Liver (tissue), 8 donors: ENCODE measurements at regions not wholly inside any gene's neighbourhood (a gene's known extent, or its start where the extent isn't known, plus 50 kb on each side); places are given as distances from the start of the nearest gene placed in this dataset.

Source experiments
- DNase-seq: peaks from one replicate; pipeline ENCODE4 v3.0.0-alpha.2; 2017; ENCODE audit warnings: low spot score
- H3K27ac ChIP-seq, 2 donors: one replicate each; pipeline ENCODE4 v1.7.0; 2013; ENCODE audit warnings: inconsistent platforms in 2 of 2, low read length in 2 of 2, control low read depth in 1 of 2, low read depth in 1 of 2, mild to moderate bottlenecking in 1 of 2
- H3K27me3 ChIP-seq, 4 donors: one replicate each; pipeline versions ENCODE4 v1.6.1 to v1.7.0; 2013; ENCODE audit warnings: low read length in 3 of 4, inconsistent platforms in 1 of 4, mild to moderate bottlenecking in 1 of 4, moderate library complexity in 1 of 4; ENCODE audit not compliant: control insufficient read depth in 4 of 4, insufficient read depth in 4 of 4
- H3K36me3 ChIP-seq, 4 donors: one replicate each; pipeline versions ENCODE4 v1.6.1 to v1.7.0; 2013; ENCODE audit warnings: low read length in 3 of 4, mild to moderate bottlenecking in 3 of 4, low read depth in 1 of 4, moderate library complexity in 1 of 4; ENCODE audit not compliant: control insufficient read depth in 4 of 4, insufficient read depth in 3 of 4
- H3K4me1 ChIP-seq, 4 donors: one replicate each; pipeline versions ENCODE4 v1.6.1 to v1.7.0; 2013; ENCODE audit warnings: low read length in 3 of 4, mild to moderate bottlenecking in 3 of 4, moderate library complexity in 1 of 4; ENCODE audit not compliant: control insufficient read depth in 4 of 4, insufficient read depth in 4 of 4
- H3K4me3 ChIP-seq, 3 donors: one replicate each; pipeline versions ENCODE4 v1.6.1 to v1.7.0; 2013; ENCODE audit warnings: low read length in 3 of 3, control low read depth in 1 of 3, low read depth in 1 of 3, mild to moderate bottlenecking in 1 of 3
- H3K9ac ChIP-seq, 2 donors: one replicate each; pipeline ENCODE4 v1.7.0; 2013; ENCODE audit warnings: low read length in 2 of 2, mild to moderate bottlenecking in 2 of 2, moderate library complexity in 2 of 2, control low read depth in 1 of 2, low read depth in 1 of 2
- H3K9me3 ChIP-seq, 4 donors: one replicate each; pipeline versions ENCODE4 v1.6.1 to v1.7.0; 2013; ENCODE audit warnings: low read length in 3 of 4; ENCODE audit not compliant: control insufficient read depth in 4 of 4
- CTCF ChIP-seq: fragments of 150-350 bp; IDR thresholded peaks from 2 replicates; pipeline ENCODE4 v1.5.1; 2017; ENCODE audit warnings: improper control_type of control experiment, low read depth, low read length; ENCODE audit not compliant: missing input control
- EGR1 ChIP-seq, 2 donors: IDR thresholded peaks; 2 replicates each; pipeline ENCODE4 v1.6.1; 2016 to 2018; ENCODE audit warnings: antibody characterized with exemption in 2 of 2, low read depth in 2 of 2
- FOXA1 ChIP-seq: IDR thresholded peaks from 2 replicates; pipeline ENCODE4 v1.6.1; 2016; ENCODE audit warnings: antibody characterized with exemption
- FOXA2 ChIP-seq: IDR thresholded peaks from 2 replicates; pipeline ENCODE4 v1.6.1; 2016; ENCODE audit warnings: antibody characterized with exemption
- GABPA ChIP-seq, 2 donors: IDR thresholded peaks in 1 of 2; conservative IDR thresholded peaks in 1 of 2; 2 replicates each; pipeline ENCODE4 v1.6.1; 2016; ENCODE audit warnings: antibody characterized with exemption in 2 of 2, mild to moderate bottlenecking in 1 of 2, moderate library complexity in 1 of 2
- HNF4A ChIP-seq, 2 donors: conservative IDR thresholded peaks; 2 replicates each; pipeline ENCODE4 v1.6.1; 2016; ENCODE audit warnings: antibody characterized with exemption in 2 of 2, mild to moderate bottlenecking in 2 of 2
- HNF4G ChIP-seq: IDR thresholded peaks from 2 replicates; pipeline ENCODE4 v1.6.1; 2016; ENCODE audit warnings: antibody characterized with exemption
- JUND ChIP-seq, 2 donors: IDR thresholded peaks; 2 replicates each; pipeline ENCODE4 v1.6.1; 2016; ENCODE audit warnings: antibody characterized with exemption in 2 of 2
- NR2F2 ChIP-seq: IDR thresholded peaks from 2 replicates; pipeline ENCODE4 v1.6.1; 2016; ENCODE audit warnings: antibody characterized with exemption
- RAD21 ChIP-seq, 2 donors: IDR thresholded peaks; 2 replicates each; pipeline ENCODE4 v1.6.1; 2016; ENCODE audit warnings: antibody characterized with exemption in 2 of 2, mild to moderate bottlenecking in 2 of 2
- RXRA ChIP-seq, 2 donors: IDR thresholded peaks; 2 replicates each; pipeline ENCODE4 v1.6.1; 2017 to 2018; ENCODE audit warnings: antibody characterized with exemption in 2 of 2, mild to moderate bottlenecking in 1 of 2
- SP1 ChIP-seq: IDR thresholded peaks from 2 replicates; pipeline ENCODE4 v1.6.1; 2018; ENCODE audit warnings: antibody characterized with exemption, mild to moderate bottlenecking
- TAF1 ChIP-seq: conservative IDR thresholded peaks from 2 replicates; pipeline ENCODE4 v1.6.1; 2016; ENCODE audit warnings: antibody characterized with exemption, mild to moderate bottlenecking
- YY1 ChIP-seq: IDR thresholded peaks from 2 replicates; pipeline ENCODE4 v1.6.1; 2016; ENCODE audit warnings: antibody characterized with exemption, mild to moderate bottlenecking
- ZBTB33 ChIP-seq: IDR thresholded peaks from 2 replicates; pipeline ENCODE4 v1.6.1; 2016; ENCODE audit warnings: antibody characterized with exemption
- WGBS: extraction: QIAGEN DNeasy Blood & Tissue Kit; methylation state at CpG from one replicate; pipeline ENCODE4 v1.1.7; 2013; 5-methylcytosine and 5-hydroxymethylcytosine counted together
- TF ChIP-seq, protein P1 (sequence below): IDR thresholded peaks from 2 replicates; pipeline ENCODE4 v1.6.1; 2016; ENCODE audit warnings: antibody characterized with exemption
- TF ChIP-seq, protein P2 (sequence below): IDR thresholded peaks from 2 replicates; pipeline ENCODE4 v1.6.1; 2016; ENCODE audit warnings: antibody characterized with exemption, mild to moderate bottlenecking
- TF ChIP-seq, protein P3 (sequence below): IDR thresholded peaks from 2 replicates; pipeline ENCODE4 v1.6.1; 2016; ENCODE audit warnings: antibody characterized with exemption
- donor health status: healthy.
- donor health status: healthy.
- donor health status: healthy.
- donor health status: healthy.
- donor health status: healthy.

DNA sequence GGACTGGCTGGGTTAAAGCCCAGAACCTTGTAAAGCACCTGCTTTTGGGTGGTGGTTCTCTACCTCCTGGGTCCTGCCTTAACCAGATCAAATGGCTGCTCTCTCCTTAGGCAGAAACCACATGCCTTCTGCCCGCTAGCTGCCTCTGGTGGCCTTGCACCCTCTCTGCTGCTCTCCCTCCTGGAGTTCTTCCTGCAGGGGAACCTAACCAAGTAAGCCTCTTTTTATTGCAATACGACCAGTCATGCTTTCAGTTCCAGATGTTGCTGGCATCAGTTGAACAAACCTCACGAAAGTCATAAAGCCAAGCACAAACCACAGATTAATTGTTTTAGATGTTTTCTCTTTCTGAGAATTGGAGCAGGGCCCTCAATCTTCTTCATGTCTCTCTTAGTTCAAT is 118.9 kb downstream of the GDAP2 start:
- Histone ChIP-seq H3K9me3 (no peaks in the 10 kb centered on the region), H3K9ac (no peak overlapping the region), H3K4me1 (no peaks in the 10 kb centered on the region), H3K4me3 (no peak overlapping the region), H3K27me3 (peaks cover 0 to 2% (median 0%) of the 10 kb centered on the region in 4 donors), H3K27ac (no peak overlapping the region), H3K36me3 (no peaks in the 10 kb centered on the region)
- TF ChIP-seq GABPA (IDR thresholded peaks at IDR 0.05 in 1 of 2, conservative IDR thresholded peaks at IDR 0.05 in 1 of 2) (no peak), YY1 (no peak), NR2F2 (no peak), SP1 (no peak), CTCF (no peak), HNF4G (no peak), JUND (IDR thresholded peaks at IDR 0.05) (no peak), EGR1 (IDR thresholded peaks at IDR 0.05; ENCODE audit: low read depth in 2 of 2) (no peak), RXRA (IDR thresholded peaks at IDR 0.05) (no peak), TAF1 (no peak), FOXA1 (no peak), RAD21 (IDR thresholded peaks at IDR 0.05) (no peak), ZBTB33 (no peak)
- TF ChIP-seq, protein P1, sequence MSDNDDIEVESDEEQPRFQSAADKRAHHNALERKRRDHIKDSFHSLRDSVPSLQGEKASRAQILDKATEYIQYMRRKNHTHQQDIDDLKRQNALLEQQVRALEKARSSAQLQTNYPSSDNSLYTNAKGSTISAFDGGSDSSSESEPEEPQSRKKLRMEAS: no peak
- TF ChIP-seq, protein P2, sequence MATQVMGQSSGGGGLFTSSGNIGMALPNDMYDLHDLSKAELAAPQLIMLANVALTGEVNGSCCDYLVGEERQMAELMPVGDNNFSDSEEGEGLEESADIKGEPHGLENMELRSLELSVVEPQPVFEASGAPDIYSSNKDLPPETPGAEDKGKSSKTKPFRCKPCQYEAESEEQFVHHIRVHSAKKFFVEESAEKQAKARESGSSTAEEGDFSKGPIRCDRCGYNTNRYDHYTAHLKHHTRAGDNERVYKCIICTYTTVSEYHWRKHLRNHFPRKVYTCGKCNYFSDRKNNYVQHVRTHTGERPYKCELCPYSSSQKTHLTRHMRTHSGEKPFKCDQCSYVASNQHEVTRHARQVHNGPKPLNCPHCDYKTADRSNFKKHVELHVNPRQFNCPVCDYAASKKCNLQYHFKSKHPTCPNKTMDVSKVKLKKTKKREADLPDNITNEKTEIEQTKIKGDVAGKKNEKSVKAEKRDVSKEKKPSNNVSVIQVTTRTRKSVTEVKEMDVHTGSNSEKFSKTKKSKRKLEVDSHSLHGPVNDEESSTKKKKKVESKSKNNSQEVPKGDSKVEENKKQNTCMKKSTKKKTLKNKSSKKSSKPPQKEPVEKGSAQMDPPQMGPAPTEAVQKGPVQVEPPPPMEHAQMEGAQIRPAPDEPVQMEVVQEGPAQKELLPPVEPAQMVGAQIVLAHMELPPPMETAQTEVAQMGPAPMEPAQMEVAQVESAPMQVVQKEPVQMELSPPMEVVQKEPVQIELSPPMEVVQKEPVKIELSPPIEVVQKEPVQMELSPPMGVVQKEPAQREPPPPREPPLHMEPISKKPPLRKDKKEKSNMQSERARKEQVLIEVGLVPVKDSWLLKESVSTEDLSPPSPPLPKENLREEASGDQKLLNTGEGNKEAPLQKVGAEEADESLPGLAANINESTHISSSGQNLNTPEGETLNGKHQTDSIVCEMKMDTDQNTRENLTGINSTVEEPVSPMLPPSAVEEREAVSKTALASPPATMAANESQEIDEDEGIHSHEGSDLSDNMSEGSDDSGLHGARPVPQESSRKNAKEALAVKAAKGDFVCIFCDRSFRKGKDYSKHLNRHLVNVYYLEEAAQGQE: no peak
- TF ChIP-seq, protein P3, sequence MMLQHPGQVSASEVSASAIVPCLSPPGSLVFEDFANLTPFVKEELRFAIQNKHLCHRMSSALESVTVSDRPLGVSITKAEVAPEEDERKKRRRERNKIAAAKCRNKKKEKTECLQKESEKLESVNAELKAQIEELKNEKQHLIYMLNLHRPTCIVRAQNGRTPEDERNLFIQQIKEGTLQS: no peak
- 84% methylated on average over 3 of the region's 3 CpGs for WGBS
- no peak for DNase-seq

- H3K27ac ChIP-seq: no peak overlapping the region
- no peaks in the 10 kb centered on the region for H3K4me1 ChIP-seq
- H3K9ac ChIP-seq: no peak overlapping the region
- no peak overlapping the region for H3K4me3 ChIP-seq
- DNase-seq: no peak
- no peaks in the 10 kb centered on the region for H3K9me3 ChIP-seq
- H3K36me3 ChIP-seq: no peaks in the 10 kb centered on the region
- WGBS: 23% methylated on average over 1 of the region's 1 CpG
- peaks cover 0 to 2% (median 0%) of the 10 kb centered on the region in 4 donors for H3K27me3 ChIP-seq
- peak; percentile 42 to 51 for TF ChIP-seq HNF4A (conservative IDR thresholded peaks at IDR 0.05)
- peak; percentile 91 for TF ChIP-seq SP1
- peak; percentile 87 to 98 for TF ChIP-seq RXRA (IDR thresholded peaks at IDR 0.05)
- TF ChIP-seq FOXA2: peak; percentile 36
- TF ChIP-seq, protein P2: peak; percentile 43
- no peak for TF ChIP-seq HNF4G
- peak in 1 of 2 donors; percentile 25 for TF ChIP-seq RAD21 (IDR thresholded peaks at IDR 0.05)
- peak; percentile 29 for TF ChIP-seq NR2F2
- peak; percentile 54 for TF ChIP-seq YY1
- TF ChIP-seq CTCF: no peak
- no peak for TF ChIP-seq EGR1 (IDR thresholded peaks at IDR 0.05; ENCODE audit: low read depth in 2 of 2)
Measured at GRCh38 chr1:117812869-117813511, 116.4 kb downstream of the GDAP2 start.
